Astrocyte of the cerebellum (primary cell): ENCODE measurements at regions not wholly inside any gene's neighbourhood (a gene's known extent, or its start where the extent isn't known, plus 50 kb on each side); places are given as distances from the start of the nearest gene placed in this dataset.
"Not testable (repeated sequence)": the region's sequence is repeated elsewhere in the genome, so short reads cannot be mapped to it uniquely, and the experiment has no call there.

Source experiments
- DNase-seq: peaks from one replicate; pipeline ENCODE4 v3.0.0-alpha.2; 2011; ENCODE audit warnings: low read depth
- H3K4me3 ChIP-seq: 2 replicates; pipeline ENCODE4 v1.5.1; 2011; ENCODE audit warnings: mild to moderate bottlenecking, low read depth, low read length, moderate library complexity
- CTCF ChIP-seq: IDR thresholded peaks from 2 replicates; pipeline ENCODE4 v1.5.1; 2012; ENCODE audit warnings: low read length, low read depth, moderate library complexity, mild to moderate bottlenecking; ENCODE audit errors: missing control alignments
- in situ Hi-C: cut with HindIII; loops from 2 replicates; pipeline ENCODE4 v1.10.0; 2017; ENCODE audit warnings: low sequenced_read_pairs

GRCh38 chr2:238615187-238615586 is 188.5 kb downstream of the ASB1 start:
- DNase-seq, result no peak
- in situ Hi-C loops, result no loop called here
- TF ChIP-seq CTCF, result no peak

GRCh38 chr2:238616681-238617080 is 190.0 kb downstream of the ASB1 start:
- TF ChIP-seq CTCF, result no peak
- H3K4me3 ChIP-seq, result no peak overlapping the region
- no peak for DNase-seq
- in situ Hi-C loops, result no loop called here

More at GRCh38 chr2:238615187-238615586, 188.5 kb downstream of the ASB1 start:
- H3K4me3 ChIP-seq, result no peak overlapping the region

- in situ Hi-C loops, H3K4me3 ChIP-seq, DNase-seq: not testable (repeated sequence)
- peak; percentile 24 for TF ChIP-seq CTCF
Observed at GRCh38 chr2:238618494-238619283, 192.0 kb downstream of the ASB1 start.

GRCh38 chr2:238627899-238628298 is 201.2 kb downstream of the ASB1 start:
- DNase-seq, result no peak
- no peak for TF ChIP-seq CTCF
- in situ Hi-C loops, result no loop called here
- H3K4me3 ChIP-seq, result no peak overlapping the region

- DNase-seq, result no peak
- in situ Hi-C loops, result no loop called here
- TF ChIP-seq CTCF, result no peak
Observed at GRCh38 chr2:238629064-238629463, 202.3 kb downstream of the ASB1 start.

GRCh38 chr2:238631491-238632180 is 204.9 kb downstream of the ASB1 start:
- in situ Hi-C loops, result loop anchor here (5.0 kb wide), 1 partner anchor 74 kb away; no protein-coding TSS in a partner anchor
- no peak for DNase-seq
- TF ChIP-seq CTCF, result no peak
- no peak overlapping the region for H3K4me3 ChIP-seq

More at GRCh38 chr2:238629064-238629463, 202.3 kb downstream of the ASB1 start:
- no peak overlapping the region for H3K4me3 ChIP-seq
